ENCODE measurements at regions not wholly inside any gene's neighbourhood (a gene's known extent, or its start where the extent isn't known, plus 50 kb on each side); places are given as distances from the start of the nearest gene placed in this dataset.

DNA sequence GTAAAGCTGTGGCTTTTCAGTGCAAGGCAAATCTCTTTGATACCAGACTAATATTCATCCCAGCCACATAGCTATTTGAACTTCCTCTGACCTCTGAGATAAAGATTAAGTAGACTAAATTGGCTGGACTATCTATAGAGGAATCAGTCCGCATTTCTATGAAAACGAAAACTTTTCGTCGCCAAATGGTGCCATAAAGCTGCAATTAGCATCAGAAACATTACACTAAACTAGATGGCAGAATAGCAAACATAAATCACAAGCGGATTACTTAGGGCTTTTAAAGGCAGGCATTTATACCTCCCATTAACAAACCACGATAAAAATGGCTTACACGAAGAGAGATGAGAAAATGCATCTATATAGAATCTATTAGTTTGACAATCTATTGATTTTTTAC lies 1009.7 kb upstream of the CDH6 start:
- TF ChIP-seq CREB1 (IDR thresholded peaks at IDR 0.05; ENCODE audit: low read depth) (no peak), NFIC (IDR thresholded peaks at IDR 0.05) (no peak), FOXM1 (IDR thresholded peaks at IDR 0.05; ENCODE audit: borderline replicate concordance, low read depth) (no peak), CEBPB (IDR thresholded peaks at IDR 0.05) (no peak), EGR1 (IDR thresholded peaks at IDR 0.05) (no peak), TAF1 (IDR thresholded peaks at IDR 0.05; ENCODE audit: low read depth) (no peak), EP300 (IDR thresholded peaks at IDR 0.05; ENCODE audit: borderline replicate concordance) (no peak), TEAD4 (IDR thresholded peaks at IDR 0.05) (no peak), ZBTB7A (IDR thresholded peaks at IDR 0.05; ENCODE audit: low read depth) (no peak), YY1 (IDR thresholded peaks at IDR 0.05; ENCODE audit: low read depth) (no peak)
- TF ChIP-seq, protein P1, sequence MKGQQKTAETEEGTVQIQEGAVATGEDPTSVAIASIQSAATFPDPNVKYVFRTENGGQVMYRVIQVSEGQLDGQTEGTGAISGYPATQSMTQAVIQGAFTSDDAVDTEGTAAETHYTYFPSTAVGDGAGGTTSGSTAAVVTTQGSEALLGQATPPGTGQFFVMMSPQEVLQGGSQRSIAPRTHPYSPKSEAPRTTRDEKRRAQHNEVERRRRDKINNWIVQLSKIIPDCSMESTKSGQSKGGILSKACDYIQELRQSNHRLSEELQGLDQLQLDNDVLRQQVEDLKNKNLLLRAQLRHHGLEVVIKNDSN (IDR thresholded peaks at IDR 0.05), result no peak
- TF ChIP-seq, protein P2, sequence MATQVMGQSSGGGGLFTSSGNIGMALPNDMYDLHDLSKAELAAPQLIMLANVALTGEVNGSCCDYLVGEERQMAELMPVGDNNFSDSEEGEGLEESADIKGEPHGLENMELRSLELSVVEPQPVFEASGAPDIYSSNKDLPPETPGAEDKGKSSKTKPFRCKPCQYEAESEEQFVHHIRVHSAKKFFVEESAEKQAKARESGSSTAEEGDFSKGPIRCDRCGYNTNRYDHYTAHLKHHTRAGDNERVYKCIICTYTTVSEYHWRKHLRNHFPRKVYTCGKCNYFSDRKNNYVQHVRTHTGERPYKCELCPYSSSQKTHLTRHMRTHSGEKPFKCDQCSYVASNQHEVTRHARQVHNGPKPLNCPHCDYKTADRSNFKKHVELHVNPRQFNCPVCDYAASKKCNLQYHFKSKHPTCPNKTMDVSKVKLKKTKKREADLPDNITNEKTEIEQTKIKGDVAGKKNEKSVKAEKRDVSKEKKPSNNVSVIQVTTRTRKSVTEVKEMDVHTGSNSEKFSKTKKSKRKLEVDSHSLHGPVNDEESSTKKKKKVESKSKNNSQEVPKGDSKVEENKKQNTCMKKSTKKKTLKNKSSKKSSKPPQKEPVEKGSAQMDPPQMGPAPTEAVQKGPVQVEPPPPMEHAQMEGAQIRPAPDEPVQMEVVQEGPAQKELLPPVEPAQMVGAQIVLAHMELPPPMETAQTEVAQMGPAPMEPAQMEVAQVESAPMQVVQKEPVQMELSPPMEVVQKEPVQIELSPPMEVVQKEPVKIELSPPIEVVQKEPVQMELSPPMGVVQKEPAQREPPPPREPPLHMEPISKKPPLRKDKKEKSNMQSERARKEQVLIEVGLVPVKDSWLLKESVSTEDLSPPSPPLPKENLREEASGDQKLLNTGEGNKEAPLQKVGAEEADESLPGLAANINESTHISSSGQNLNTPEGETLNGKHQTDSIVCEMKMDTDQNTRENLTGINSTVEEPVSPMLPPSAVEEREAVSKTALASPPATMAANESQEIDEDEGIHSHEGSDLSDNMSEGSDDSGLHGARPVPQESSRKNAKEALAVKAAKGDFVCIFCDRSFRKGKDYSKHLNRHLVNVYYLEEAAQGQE (IDR thresholded peaks at IDR 0.05; ENCODE audit: low read depth), result no peak
- TF ChIP-seq, protein P3, sequence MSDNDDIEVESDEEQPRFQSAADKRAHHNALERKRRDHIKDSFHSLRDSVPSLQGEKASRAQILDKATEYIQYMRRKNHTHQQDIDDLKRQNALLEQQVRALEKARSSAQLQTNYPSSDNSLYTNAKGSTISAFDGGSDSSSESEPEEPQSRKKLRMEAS (IDR thresholded peaks at IDR 0.05), result no peak

DNA sequence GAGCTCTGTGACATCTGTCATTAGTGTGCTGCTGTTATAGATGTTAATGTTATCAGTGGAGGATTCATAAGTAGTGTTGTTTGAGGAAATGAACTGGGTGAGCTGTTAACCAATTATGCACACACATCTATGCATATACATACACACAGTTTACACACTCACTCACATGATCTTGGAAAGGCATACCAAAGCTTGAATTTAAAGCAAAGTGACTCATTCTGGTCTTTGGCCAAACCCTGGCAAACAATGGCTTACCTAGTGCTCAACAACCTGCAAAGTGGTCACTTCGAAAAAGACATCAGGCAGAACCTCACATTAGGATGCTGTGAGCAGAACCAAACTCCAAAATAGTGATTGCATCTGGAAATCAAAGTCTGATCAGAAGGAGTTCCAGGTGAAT lies 1037.3 kb upstream of the CDH6 start:
- TF ChIP-seq YY1 (IDR thresholded peaks at IDR 0.05; ENCODE audit: low read depth) (no peak), EGR1 (IDR thresholded peaks at IDR 0.05) (no peak), EP300 (IDR thresholded peaks at IDR 0.05; ENCODE audit: borderline replicate concordance) (no peak), FOXM1 (IDR thresholded peaks at IDR 0.05; ENCODE audit: borderline replicate concordance, low read depth) (no peak), ZBTB7A (IDR thresholded peaks at IDR 0.05; ENCODE audit: low read depth) (no peak), TAF1 (IDR thresholded peaks at IDR 0.05; ENCODE audit: low read depth) (no peak), TCF12 (IDR thresholded peaks at IDR 0.05; ENCODE audit: low read depth) (no peak), CEBPB (IDR thresholded peaks at IDR 0.05) (no peak), RAD21 (IDR thresholded peaks at IDR 0.05; ENCODE audit: low read depth) (no peak), CREB1 (IDR thresholded peaks at IDR 0.05; ENCODE audit: low read depth) (no peak), NFIC (IDR thresholded peaks at IDR 0.05) (no peak), TEAD4 (IDR thresholded peaks at IDR 0.05) (no peak)
- TF ChIP-seq, protein P1 (IDR thresholded peaks at IDR 0.05), result no peak
- TF ChIP-seq, protein P2 (IDR thresholded peaks at IDR 0.05; ENCODE audit: low read depth), result no peak
- TF ChIP-seq, protein P3 (IDR thresholded peaks at IDR 0.05), result no peak

DNA sequence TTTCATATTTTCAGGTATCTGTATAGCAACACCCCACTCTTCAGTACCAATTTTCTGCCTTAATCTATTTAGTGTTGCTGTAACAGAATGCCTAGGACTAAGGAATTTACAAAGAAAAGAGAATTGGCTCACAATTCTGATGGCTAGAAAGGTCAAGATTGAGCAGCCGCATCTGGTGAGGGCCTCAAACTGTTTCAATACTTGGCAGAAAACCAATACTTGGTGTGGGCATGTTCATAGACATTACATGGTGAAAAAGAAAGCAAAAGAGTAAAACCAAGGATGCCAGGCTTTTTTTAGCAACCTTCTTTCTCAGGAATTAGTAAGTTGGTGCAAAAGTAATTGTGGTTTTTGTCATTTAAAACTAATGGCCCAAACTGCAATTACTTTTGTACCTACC lies 1041.1 kb upstream of the CDH6 start:
- no peak for TF ChIP-seq CEBPB (IDR thresholded peaks at IDR 0.05)
- no peak for TF ChIP-seq ZBTB7A (IDR thresholded peaks at IDR 0.05; ENCODE audit: low read depth)
- TF ChIP-seq TAF1 (IDR thresholded peaks at IDR 0.05; ENCODE audit: low read depth), result no peak
- no peak for TF ChIP-seq EGR1 (IDR thresholded peaks at IDR 0.05)
- TF ChIP-seq TEAD4 (IDR thresholded peaks at IDR 0.05), result no peak
- TF ChIP-seq EP300 (IDR thresholded peaks at IDR 0.05; ENCODE audit: borderline replicate concordance), result no peak
- no peak for TF ChIP-seq CREB1 (IDR thresholded peaks at IDR 0.05; ENCODE audit: low read depth)
- TF ChIP-seq, protein P1 (IDR thresholded peaks at IDR 0.05), result no peak
- no peak for TF ChIP-seq RAD21 (IDR thresholded peaks at IDR 0.05; ENCODE audit: low read depth)
- TF ChIP-seq NFIC (IDR thresholded peaks at IDR 0.05), result no peak

DNA sequence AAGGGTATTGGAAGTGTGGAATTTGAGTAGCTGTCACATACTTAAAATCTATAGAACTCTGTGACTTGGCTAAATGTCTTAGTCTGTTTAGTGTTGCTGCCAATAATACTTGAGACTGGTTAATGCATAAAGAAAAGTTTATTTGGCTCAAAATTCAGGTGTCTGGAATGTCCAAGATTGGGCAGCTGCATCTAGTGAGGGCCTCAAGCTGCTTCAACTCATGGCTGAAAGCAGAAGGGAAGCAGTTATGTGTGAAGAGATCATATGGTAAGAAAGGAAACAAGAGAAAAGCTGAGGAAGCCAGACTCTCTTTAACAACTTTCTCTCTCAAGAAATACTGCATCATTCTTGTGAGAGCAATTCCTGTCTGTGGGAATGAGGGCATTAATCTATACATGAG lies 1043.3 kb upstream of the CDH6 start:
- no peak for TF ChIP-seq RAD21 (IDR thresholded peaks at IDR 0.05; ENCODE audit: low read depth)
- no peak for TF ChIP-seq FOXM1 (IDR thresholded peaks at IDR 0.05; ENCODE audit: borderline replicate concordance, low read depth)
- no peak for TF ChIP-seq TCF12 (IDR thresholded peaks at IDR 0.05; ENCODE audit: low read depth)
- no peak for TF ChIP-seq TAF1 (IDR thresholded peaks at IDR 0.05; ENCODE audit: low read depth)
- no peak for TF ChIP-seq NFIC (IDR thresholded peaks at IDR 0.05)
- no peak for TF ChIP-seq TEAD4 (IDR thresholded peaks at IDR 0.05)
- TF ChIP-seq, protein P2 (IDR thresholded peaks at IDR 0.05; ENCODE audit: low read depth), result no peak
- no peak for TF ChIP-seq EP300 (IDR thresholded peaks at IDR 0.05; ENCODE audit: borderline replicate concordance)
- TF ChIP-seq, protein P1 (IDR thresholded peaks at IDR 0.05), result no peak
- TF ChIP-seq YY1 (IDR thresholded peaks at IDR 0.05; ENCODE audit: low read depth), result no peak
- TF ChIP-seq, protein P3 (IDR thresholded peaks at IDR 0.05), result no peak
- TF ChIP-seq CEBPB (IDR thresholded peaks at IDR 0.05), result no peak

Data from Ishikawa (cell line).